Right lobe of liver (tissue), 6 donors: ENCODE measurements at regions not wholly inside any gene's neighbourhood (a gene's known extent, or its start where the extent isn't known, plus 50 kb on each side); places are given as distances from the start of the nearest gene placed in this dataset.

Experiments used
- ATAC-seq, 4 donors: fragments of 200-7000 bp; cut with Tn5 transposase; one replicate each; pipeline ENCODE4 v1.9.1; 2020; ENCODE audit warnings: mild to moderate bottlenecking in 4 of 4, moderate library complexity in 4 of 4
- DNase-seq, 3 donors: peaks; one replicate each; pipeline ENCODE4 v3.0.0-alpha.2; 2020
- H3K27ac ChIP-seq, 3 donors: fragments of 200-600 bp; one replicate each; pipeline ENCODE4 v1.8.0; 2022
- H3K27me3 ChIP-seq, 2 donors: fragments of 200-600 bp; one replicate each; pipeline ENCODE4 v1.8.0; 2022
- H3K36me3 ChIP-seq, 4 donors: fragments of 200-600 bp; sonication (generic) in 1 of 4; one replicate each; pipeline versions ENCODE4 v1.5.1 to v1.8.0; 2017 to 2022; ENCODE audit warnings: control low read depth in 1 of 4
- H3K4me1 ChIP-seq, 4 donors: fragments of 200-600 bp; sonication (generic) in 1 of 4; one replicate each; pipeline versions ENCODE4 v1.5.1 to v1.8.0; 2017 to 2022; ENCODE audit warnings: control low read depth in 1 of 4
- H3K4me3 ChIP-seq, 3 donors: fragments of 200-600 bp; one replicate each; pipeline ENCODE4 v1.8.0; 2022
- H3K9me3 ChIP-seq, 4 donors: fragments of 200-600 bp; sonication (generic) in 1 of 4; one replicate each; pipeline versions ENCODE4 v1.5.1 to v1.8.0; 2017 to 2022; ENCODE audit warnings: control low read depth in 1 of 4
- CTCF ChIP-seq, 4 donors: fragments of 200-600 bp in 3 of 4; fragments of 450-650 bp in 1 of 4; IDR thresholded peaks; one replicate each; pipeline versions ENCODE4 v1.5.1 to v1.8.0; 2016 to 2022; ENCODE audit warnings: antibody characterized with exemption in 4 of 4, mild to moderate bottlenecking in 2 of 4
- POLR2A ChIP-seq: fragments of 450-650 bp; IDR thresholded peaks from one replicate; pipeline ENCODE4 v1.6.1; 2017; ENCODE audit warnings: antibody characterized with exemption, mild to moderate bottlenecking
- WGBS: methylation state at CpG from one replicate; pipeline ENCODE4 v1.1.6; 2018; ENCODE audit warnings: low coverage, low lambda C conversion rate; ENCODE audit not compliant: insufficient coverage; ENCODE audit errors: missing lambda C conversion rate; 5-methylcytosine and 5-hydroxymethylcytosine counted together
- intact Hi-C, 2 donors: fragments of 100-400 bp; cut with DNase I; formaldehyde crosslinking; loops; one replicate each; pipeline versions ENCODE4 v1.11.2 to v1.14.1; 2022
- donor health status: DM: no; HTN: yes; CAD: no.
- donor health status: DM: no; HTN: no; CAD: no.
- donor health status: DM: no; HTN: no; CAD: no.
- donor health status: DM: no; HTN: yes; CAD: no.
- donor health status: DM: no; HTN: yes; CAD: no.

DNA sequence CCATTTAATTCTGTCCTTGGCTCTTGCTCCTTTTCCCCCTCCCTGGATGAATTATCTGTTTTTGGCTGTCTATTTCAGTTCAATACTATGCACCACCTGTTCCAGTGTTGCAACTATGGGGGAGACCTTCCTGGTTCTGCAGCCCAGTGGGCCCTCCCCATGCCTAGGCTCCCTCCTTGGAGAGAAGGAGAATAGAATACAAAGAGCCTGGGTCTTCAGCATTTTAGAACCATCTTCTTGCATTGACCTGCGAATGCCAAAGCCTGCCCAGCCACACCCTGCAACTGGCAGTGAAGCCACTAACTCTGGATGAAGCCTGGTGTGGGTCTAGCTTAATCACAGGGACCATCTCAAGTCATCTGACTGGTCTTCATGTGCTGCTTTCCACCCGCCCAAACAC is 207.1 kb downstream of the HERPUD2 start:
- Histone ChIP-seq H3K27ac (no peak overlapping the region), H3K4me3 (no peak overlapping the region), H3K27me3 (no peaks in the 10 kb centered on the region), H3K9me3 (no peaks in the 10 kb centered on the region), H3K4me1 (no peaks in the 10 kb centered on the region), H3K36me3 (no peaks in the 10 kb centered on the region)
- intact Hi-C loops, result no loop called here
- no peak for ATAC-seq
- TF ChIP-seq POLR2A, result no peak
- TF ChIP-seq CTCF (IDR thresholded peaks at IDR 0.05), result no peak
- WGBS, result 83% methylated on average over 2 of the region's 2 CpGs
- no peak for DNase-seq

GRCh38 chr7:35487402-35487801 is 207.5 kb downstream of the HERPUD2 start:
- no peak for TF ChIP-seq POLR2A
- no peak for TF ChIP-seq CTCF (IDR thresholded peaks at IDR 0.05)
- no peak overlapping the region for H3K4me3 ChIP-seq
- H3K9me3 ChIP-seq, result no peaks in the 10 kb centered on the region
- intact Hi-C loops, result no loop called here
- WGBS, result 87% methylated on average over 4 of the region's 6 CpGs
- no peaks in the 10 kb centered on the region for H3K36me3 ChIP-seq
- H3K27me3 ChIP-seq, result no peaks in the 10 kb centered on the region
- H3K27ac ChIP-seq, result no peak overlapping the region
- H3K4me1 ChIP-seq, result no peaks in the 10 kb centered on the region
- no peak for ATAC-seq
- no peak for DNase-seq

- H3K27me3 ChIP-seq, result no peaks in the 10 kb centered on the region
- H3K27ac ChIP-seq, result no peak overlapping the region
- H3K9me3 ChIP-seq, result no peaks in the 10 kb centered on the region
- no peaks in the 10 kb centered on the region for H3K4me1 ChIP-seq
- no peaks in the 10 kb centered on the region for H3K36me3 ChIP-seq
- DNase-seq (no peak), ATAC-seq (no peak)
- H3K4me3 ChIP-seq, result no peak overlapping the region
- intact Hi-C loops, result no loop called here
- TF ChIP-seq CTCF (IDR thresholded peaks at IDR 0.05), result no peak
- TF ChIP-seq POLR2A, result no peak
- WGBS, result 41% methylated on average over 6 of the region's 6 CpGs
Observed at GRCh38 chr7:35485436-35485835, 209.5 kb downstream of the HERPUD2 start.

- Histone ChIP-seq H3K4me3 (no peak overlapping the region), H3K9me3 (no peaks in the 10 kb centered on the region), H3K4me1 (no peaks in the 10 kb centered on the region), H3K27me3 (no peaks in the 10 kb centered on the region), H3K27ac (no peak overlapping the region), H3K36me3 (no peaks in the 10 kb centered on the region)
- intact Hi-C loops, result no loop called here
- 96% methylated on average over 2 of the region's 2 CpGs for WGBS
- no peak for DNase-seq
- no peak for ATAC-seq
- no peak for TF ChIP-seq CTCF (IDR thresholded peaks at IDR 0.05)
- TF ChIP-seq POLR2A, result no peak
Observed at GRCh38 chr7:35483568-35483967, 211.4 kb downstream of the HERPUD2 start.

DNA sequence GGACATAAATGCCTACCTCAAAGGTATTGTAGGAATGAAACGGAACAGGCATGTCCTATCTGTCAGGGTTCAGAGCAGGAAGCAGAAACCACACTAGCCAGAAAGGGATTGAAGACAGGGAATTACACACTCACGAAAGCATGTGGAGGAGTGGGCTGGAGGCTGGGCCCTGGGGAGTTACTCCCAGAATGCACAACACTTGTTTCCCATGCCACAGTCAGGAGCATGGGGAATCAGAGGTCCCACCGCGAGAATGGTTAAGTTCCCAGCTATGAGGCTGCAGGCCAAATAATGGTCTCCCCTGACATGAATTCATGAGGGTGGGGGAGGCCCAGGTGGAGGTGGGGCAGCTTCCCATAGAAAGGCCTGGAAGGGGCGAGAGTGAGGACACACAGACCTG is 212.7 kb downstream of the HERPUD2 start:
- Histone ChIP-seq H3K4me3 (no peak overlapping the region), H3K27me3 (no peaks in the 10 kb centered on the region), H3K9me3 (no peaks in the 10 kb centered on the region), H3K36me3 (no peaks in the 10 kb centered on the region), H3K27ac (no peak overlapping the region), H3K4me1 (no peaks in the 10 kb centered on the region)
- no peak for TF ChIP-seq CTCF (IDR thresholded peaks at IDR 0.05)
- no peak for TF ChIP-seq POLR2A
- 70% methylated on average over 5 of the region's 5 CpGs for WGBS
- ATAC-seq (no peak), DNase-seq (no peak)
- intact Hi-C loops, result no loop called here
